ENCODE measurements at regions not wholly inside any gene's neighbourhood (a gene's known extent, or its start where the extent isn't known, plus 50 kb on each side); places are given as distances from the start of the nearest gene placed in this dataset.

GRCh38 chr15:96504371-96504770, 173.9 kb downstream of the NR2F2 start:
- TF ChIP-seq CTCF (CRISPR knock-in tag; IDR thresholded peaks at IDR 0.05), result no peak
- TF ChIP-seq POLR2A (IDR thresholded peaks at IDR 0.05; ENCODE audit: insufficient read depth in 1 of 2, low read depth in 2 of 2, low read length in 2 of 2), result no peak
- TF ChIP-seq TAF1 (CRISPR knock-in tag; IDR thresholded peaks at IDR 0.05), result no peak
- no peak for TF ChIP-seq HDAC6 (IDR thresholded peaks at IDR 0.05; ENCODE audit: low read depth, low read length)
- TF ChIP-seq CEBPZ (IDR thresholded peaks at IDR 0.05; ENCODE audit: low read length), result no peak
- TF ChIP-seq POLR2AphosphoS5 (IDR thresholded peaks at IDR 0.05; ENCODE audit: low read depth, low read length), result no peak
- TF ChIP-seq ZBTB7B (CRISPR knock-in tag; IDR thresholded peaks at IDR 0.05), result no peak
- TF ChIP-seq ZFP36 (IDR thresholded peaks at IDR 0.05; ENCODE audit: borderline replicate concordance, low read depth, low read length, partially characterized antibody), result no peak

Measured in HepG2 (cell line).